Neural progenitor cell (in vitro differentiated cells): ENCODE measurements at regions not wholly inside any gene's neighbourhood (a gene's known extent, or its start where the extent isn't known, plus 50 kb on each side); places are given as distances from the start of the nearest gene placed in this dataset.

ENCODE experiments used
- CTCF ChIP-seq: fragments of 200-600 bp; sonication (generic); IDR thresholded peaks from 2 replicates; pipeline ENCODE4 v1.5.1; 2017; ENCODE audit warnings: antibody characterized with exemption, mild to moderate bottlenecking
- EZH2 ChIP-seq: fragments of 200-600 bp; sonication (generic); IDR thresholded peaks from 2 replicates; pipeline ENCODE4 v1.6.1; 2017; ENCODE audit warnings: antibody characterized with exemption, mild to moderate bottlenecking, moderate library complexity

GRCh38 chr12:33672836-33673577 is 233.4 kb upstream of the SYT10 start:
- TF ChIP-seq CTCF, result no peak
- TF ChIP-seq EZH2, result no peak
